OCI-LY7 (cell line): ENCODE measurements at regions not wholly inside any gene's neighbourhood (a gene's known extent, or its start where the extent isn't known, plus 50 kb on each side); places are given as distances from the start of the nearest gene placed in this dataset.

Experiments used
- BruUV-seq: library from RNA; stranded (reverse); fragments of 400-500 nt; replicated peaks from 2 replicates; lab custom pipeline; 2021; lab: Mats Ljungman, UMichigan
- CTCF ChIA-PET: fragments of 300-600 bp; sonication (Branson Sonifier 250); formaldehyde crosslinking; loops from one replicate; lab custom pipeline; 2022; ENCODE audit warnings: antibody characterized with exemption; ENCODE audit not compliant: unreplicated experiment; lab: Charles Lee
- POLR2A ChIA-PET: fragments of 300-600 bp; sonication (Branson Sonifier 250); formaldehyde crosslinking; loops from one replicate; lab custom pipeline; 2022; ENCODE audit warnings: antibody characterized with exemption; lab: Charles Lee
- DNase-seq: peaks from one replicate; pipeline ENCODE4 v3.0.0-alpha.2; 2015; ENCODE audit warnings: low spot score
- H2AFZ ChIP-seq: fragments of 200-600 bp; sonication (generic), shearing (Covaris generic); 2 replicates; pipeline ENCODE4 v1.6.1; 2014; ENCODE audit warnings: mild to moderate bottlenecking, antibody characterized with exemption, low read length, moderate library complexity
- H3K27ac ChIP-seq: fragments of 200-600 bp; sonication (generic); 2 replicates; pipeline ENCODE4 v1.5.1; 2014; ENCODE audit warnings: mixed run types, low read depth, mild to moderate bottlenecking, moderate library complexity, low read length, inconsistent platforms; ENCODE audit not compliant: poor library complexity, severe bottlenecking
- H3K36me3 ChIP-seq: fragments of 200-600 bp; sonication (generic); 2 replicates; pipeline ENCODE4 v1.6.1; 2014; ENCODE audit warnings: mild to moderate bottlenecking, antibody characterized with exemption, low read length, moderate library complexity, mixed read lengths; ENCODE audit not compliant: insufficient read depth
- H3K4me1 ChIP-seq: fragments of 200-600 bp; sonication (generic); 2 replicates; pipeline ENCODE4 v1.5.1; 2014; ENCODE audit warnings: mild to moderate bottlenecking, low read length; ENCODE audit not compliant: insufficient read depth, poor library complexity, severe bottlenecking
- H3K4me2 ChIP-seq: fragments of 200-600 bp; sonication (generic); 2 replicates; pipeline ENCODE4 v1.6.1; 2014; ENCODE audit warnings: mild to moderate bottlenecking, low read length
- H3K4me3 ChIP-seq: fragments of 200-600 bp; sonication (generic); 2 replicates; pipeline ENCODE4 v1.5.1; 2014; ENCODE audit warnings: mild to moderate bottlenecking, low read depth, low read length; ENCODE audit not compliant: poor library complexity, severe bottlenecking
- H3K79me2 ChIP-seq: fragments of 200-600 bp; sonication (generic); 2 replicates; pipeline ENCODE4 v1.6.1; 2016; ENCODE audit warnings: low read depth, mild to moderate bottlenecking, low read length, moderate library complexity, mixed read lengths; ENCODE audit not compliant: insufficient read depth
- H3K9me2 ChIP-seq: fragments of 200-600 bp; sonication (generic); 2 replicates; pipeline ENCODE4 v1.6.1; 2016; ENCODE audit warnings: mild to moderate bottlenecking, low read length, mixed read lengths; ENCODE audit not compliant: insufficient read depth
- H3K9me3 ChIP-seq: fragments of 200-600 bp; sonication (generic); 2 replicates; pipeline ENCODE4 v1.6.1; 2014; ENCODE audit warnings: mild to moderate bottlenecking, mixed run types, low read length, mixed read lengths
- H4K20me1 ChIP-seq: fragments of 200-600 bp; sonication (generic); 2 replicates; pipeline ENCODE4 v1.6.1; 2014; ENCODE audit warnings: mild to moderate bottlenecking, antibody characterized with exemption, low read length, moderate library complexity, mixed read lengths; ENCODE audit not compliant: insufficient read depth
- CTCF ChIP-seq: fragments of 200-600 bp; sonication (generic); conservative IDR thresholded peaks from 2 replicates; pipeline ENCODE4 v1.5.1; 2014; ENCODE audit warnings: mild to moderate bottlenecking, antibody characterized with exemption, low read length, moderate library complexity, mixed read lengths
- EZH2phosphoT487 ChIP-seq: fragments of 200-600 bp; sonication (generic); IDR thresholded peaks from 2 replicates; pipeline ENCODE4 v1.6.1; 2018; ENCODE audit warnings: low read depth, borderline replicate concordance, mild to moderate bottlenecking, mixed run types, antibody characterized with exemption, low read length, moderate library complexity, mixed read lengths
- intact Hi-C: fragments of 100-400 bp; cut with micrococcal nuclease; formaldehyde crosslinking; loops from one replicate; pipeline ENCODE4 v1.10.0; 2022; ENCODE audit not compliant: unreplicated experiment

GRCh38 chr14:97275276-97275675, 478.1 kb downstream of the VRK1 start:
- intact Hi-C loops, result no loop called here
- CTCF ChIA-PET, result no interaction called here

GRCh38 chr14:97276573-97276972, 479.4 kb downstream of the VRK1 start:
- POLR2A ChIA-PET, result no interaction called here
- intact Hi-C loops, result no loop called here
- Histone ChIP-seq H3K36me3 (no peaks in the 10 kb centered on the region), H3K9me3 (no peaks in the 10 kb centered on the region), H3K27ac (no peak overlapping the region), H3K4me3 (no peak overlapping the region), H3K9me2 (no peaks in the 10 kb centered on the region), H3K4me1 (no peaks in the 10 kb centered on the region), H4K20me1 (no peaks in the 10 kb centered on the region), H2AFZ (no peak overlapping the region), H3K79me2 (no peaks in the 10 kb centered on the region), H3K4me2 (no peak overlapping the region)
- TF ChIP-seq CTCF (no peak), EZH2phosphoT487 (no peak)
- BruUV-seq, result no TSS peak
- CTCF ChIA-PET, result no interaction called here
- no peak for DNase-seq

More at GRCh38 chr14:97275276-97275675, 478.1 kb downstream of the VRK1 start:
- Histone ChIP-seq H3K9me3 (no peaks in the 10 kb centered on the region), H3K36me3 (no peaks in the 10 kb centered on the region), H3K79me2 (no peaks in the 10 kb centered on the region), H3K4me3 (no peak overlapping the region), H3K9me2 (no peaks in the 10 kb centered on the region), H3K4me1 (no peaks in the 10 kb centered on the region), H2AFZ (no peak overlapping the region), H3K27ac (no peak overlapping the region), H4K20me1 (no peaks in the 10 kb centered on the region), H3K4me2 (no peak overlapping the region)
- POLR2A ChIA-PET, result interaction anchor here (0.8 kb wide), 1 partner anchor 182 kb away, joined by 3 read pairs; no protein-coding TSS in a partner anchor
- DNase-seq, result no peak
- TF ChIP-seq EZH2phosphoT487, result no peak
- TF ChIP-seq CTCF, result no peak
- BruUV-seq, result no TSS peak

GRCh38 chr14:97277711-97278110, 480.5 kb downstream of the VRK1 start:
- no peaks in the 10 kb centered on the region for H4K20me1 ChIP-seq
- BruUV-seq, result no TSS peak
- H3K79me2 ChIP-seq, result no peaks in the 10 kb centered on the region
- intact Hi-C loops, result no loop called here
- H3K36me3 ChIP-seq, result no peaks in the 10 kb centered on the region
- no peaks in the 10 kb centered on the region for H3K9me2 ChIP-seq
- no peak overlapping the region for H3K4me2 ChIP-seq
- H3K4me3 ChIP-seq, result no peak overlapping the region
- no peaks in the 10 kb centered on the region for H3K4me1 ChIP-seq
- TF ChIP-seq EZH2phosphoT487 (no peak), CTCF (no peak)
- CTCF ChIA-PET, result no interaction called here
- H3K27ac ChIP-seq, result no peak overlapping the region
- POLR2A ChIA-PET, result interaction anchor here (0.7 kb wide), 2 partner anchors 104 to 510 kb away, joined by 3 read pairs; no protein-coding TSS in a partner anchor
- DNase-seq, result no peak
- no peaks in the 10 kb centered on the region for H3K9me3 ChIP-seq
- H2AFZ ChIP-seq, result no peak overlapping the region
